ENCODE measurements at regions not wholly inside any gene's neighbourhood (a gene's known extent, or its start where the extent isn't known, plus 50 kb on each side); places are given as distances from the start of the nearest gene placed in this dataset.

DNA sequence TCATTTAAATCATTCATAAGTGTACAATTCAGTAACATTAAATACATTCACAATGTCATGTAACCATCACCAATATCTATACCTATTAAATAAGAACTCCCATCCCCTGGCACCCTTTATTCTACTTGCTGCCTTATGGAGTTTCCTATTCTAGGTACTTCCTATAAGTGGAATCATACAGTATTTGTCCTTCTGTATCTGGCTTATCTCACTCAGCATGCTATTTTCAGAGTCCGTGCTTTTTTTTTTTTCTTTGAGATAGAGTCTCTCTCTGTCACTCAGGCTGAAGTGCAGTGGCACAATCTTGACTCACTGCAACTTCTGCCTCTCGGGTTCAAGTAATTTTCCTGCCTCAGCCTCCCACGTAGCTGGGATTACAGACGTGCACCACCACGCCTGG, 67.9 kb upstream of the STOX2 start:
- intact Hi-C loops (cut with DNase I), result loop anchor here in 2 of 3 donors (2.0 to 5.0 kb wide), 2 partner anchors 325 to 332 kb away; no protein-coding TSS in a partner anchor
- TF ChIP-seq CTCF (IDR thresholded peaks at IDR 0.05), result no peak
- FAIRE-seq (no peak), ATAC-seq (no peak), DNase-seq (no peak)
- H3K9me3 ChIP-seq, result no peaks in the 10 kb centered on the region
- no peak overlapping the region for H3K27ac ChIP-seq
- H3K36me3 ChIP-seq, result no peaks in the 10 kb centered on the region
- no peaks in the 10 kb centered on the region for H3K4me1 ChIP-seq
- H3K27me3 ChIP-seq, result no peaks in the 10 kb centered on the region
- WGBS, 2 donors, result 59 to 72% methylated on average over 5 of the region's 5 CpGs
- H3K4me3 ChIP-seq, result no peak overlapping the region

- DNase-seq, result no peak
- Histone ChIP-seq H3K9me3 (no peaks in the 10 kb centered on the region), H3K4me3 (no peak overlapping the region), H3K36me3 (no peaks in the 10 kb centered on the region), H3K4me1 (no peaks in the 10 kb centered on the region), H3K27ac (no peak overlapping the region), H3K27me3 (no peaks in the 10 kb centered on the region)
- peak in 3 of 4 donors; percentile 62 to 80 (median 77) for ATAC-seq
- intact Hi-C loops (cut with DNase I), result loop anchor here in 1 of 3 donors (5.0 kb wide), 1 partner anchor 323 kb away; no protein-coding TSS in a partner anchor
- TF ChIP-seq CTCF (IDR thresholded peaks at IDR 0.05), result no peak
- WGBS, 2 donors, result 66 to 72% methylated on average over 16 of the region's 16 CpGs
- no peak for FAIRE-seq
These were observed 66.0 kb upstream of the STOX2 start for GRCh38 chr4:183838987-183839712.

- TF ChIP-seq CTCF (IDR thresholded peaks at IDR 0.05), result peak; percentile 60 to 82 (median 70)
- no peaks in the 10 kb centered on the region for H3K36me3 ChIP-seq
- peak; percentile 91 for FAIRE-seq
- no peaks in the 10 kb centered on the region for H3K27me3 ChIP-seq
- peak; percentile 50 to 87 (median 68) for DNase-seq
- WGBS, 2 donors, result 17 to 19% methylated on average over 5 of the region's 5 CpGs
- no peaks in the 10 kb centered on the region for H3K4me1 ChIP-seq
- ATAC-seq, result peak; percentile 78 to 97 (median 95)
- intact Hi-C loops (cut with DNase I), result loop anchor here in 2 of 3 donors (5.0 to 10.0 kb wide), 2 partner anchors 262 to 314 kb away; no protein-coding TSS in a partner anchor
- H3K9me3 ChIP-seq, result no peaks in the 10 kb centered on the region
- no peak overlapping the region for H3K27ac ChIP-seq
- H3K4me3 ChIP-seq, result no peak overlapping the region
These were observed 64.8 kb upstream of the STOX2 start for GRCh38 chr4:183840311-183840710.

DNA sequence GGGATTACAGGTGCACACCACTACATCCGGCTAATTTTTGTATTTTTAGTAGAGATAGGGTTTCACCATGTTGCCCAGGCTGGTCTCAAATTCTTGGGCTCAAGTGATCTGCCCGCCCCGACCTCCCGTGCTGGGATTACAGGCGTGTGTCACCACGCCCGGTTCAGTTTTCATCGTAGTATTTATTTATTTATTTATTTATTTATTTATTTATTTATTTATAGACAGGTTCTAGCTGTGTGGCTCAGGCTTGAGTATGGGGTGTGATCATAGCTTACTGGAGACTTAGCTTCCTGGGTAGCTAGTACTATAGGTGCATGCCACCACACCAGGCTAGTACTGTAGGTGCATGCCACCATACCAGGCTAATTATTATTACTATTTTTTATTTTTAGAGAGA, 64.1 kb upstream of the STOX2 start:
- no peaks in the 10 kb centered on the region for H3K9me3 ChIP-seq
- no peak for FAIRE-seq
- H3K27ac ChIP-seq, result no peak overlapping the region
- no peak for DNase-seq
- H3K27me3 ChIP-seq, result no peaks in the 10 kb centered on the region
- no peaks in the 10 kb centered on the region for H3K36me3 ChIP-seq
- no peak overlapping the region for H3K4me3 ChIP-seq
- 89 to 92% methylated on average over 8 of the region's 8 CpGs for WGBS, 2 donors
- no peak for ATAC-seq
- TF ChIP-seq CTCF (IDR thresholded peaks at IDR 0.05), result no peak
- intact Hi-C loops (cut with DNase I), result loop anchor here in 2 of 3 donors (5.0 to 10.0 kb wide), 2 partner anchors 261 to 314 kb away; no protein-coding TSS in a partner anchor
- no peaks in the 10 kb centered on the region for H3K4me1 ChIP-seq

GRCh38 chr4:183842129-183842528, 63.0 kb upstream of the STOX2 start:
- DNase-seq (no peak), ATAC-seq (no peak), FAIRE-seq (no peak)
- WGBS, 2 donors, result 61 to 82% methylated on average over 3 of the region's 3 CpGs
- intact Hi-C loops (cut with DNase I), result loop anchor here in 2 of 3 donors (5.0 to 10.0 kb wide), 2 partner anchors 260 to 313 kb away; no protein-coding TSS in a partner anchor
- Histone ChIP-seq H3K4me3 (no peak overlapping the region), H3K4me1 (no peaks in the 10 kb centered on the region), H3K9me3 (no peaks in the 10 kb centered on the region), H3K27me3 (no peaks in the 10 kb centered on the region), H3K36me3 (no peaks in the 10 kb centered on the region), H3K27ac (no peak overlapping the region)
- no peak for TF ChIP-seq CTCF (IDR thresholded peaks at IDR 0.05)
